ENCODE measurements at regions not wholly inside any gene's neighbourhood (a gene's known extent, or its start where the extent isn't known, plus 50 kb on each side); places are given as distances from the start of the nearest gene placed in this dataset.
A peak's percentile ranks its signal among the peaks of the same experiment; 100 is the strongest.

DNA sequence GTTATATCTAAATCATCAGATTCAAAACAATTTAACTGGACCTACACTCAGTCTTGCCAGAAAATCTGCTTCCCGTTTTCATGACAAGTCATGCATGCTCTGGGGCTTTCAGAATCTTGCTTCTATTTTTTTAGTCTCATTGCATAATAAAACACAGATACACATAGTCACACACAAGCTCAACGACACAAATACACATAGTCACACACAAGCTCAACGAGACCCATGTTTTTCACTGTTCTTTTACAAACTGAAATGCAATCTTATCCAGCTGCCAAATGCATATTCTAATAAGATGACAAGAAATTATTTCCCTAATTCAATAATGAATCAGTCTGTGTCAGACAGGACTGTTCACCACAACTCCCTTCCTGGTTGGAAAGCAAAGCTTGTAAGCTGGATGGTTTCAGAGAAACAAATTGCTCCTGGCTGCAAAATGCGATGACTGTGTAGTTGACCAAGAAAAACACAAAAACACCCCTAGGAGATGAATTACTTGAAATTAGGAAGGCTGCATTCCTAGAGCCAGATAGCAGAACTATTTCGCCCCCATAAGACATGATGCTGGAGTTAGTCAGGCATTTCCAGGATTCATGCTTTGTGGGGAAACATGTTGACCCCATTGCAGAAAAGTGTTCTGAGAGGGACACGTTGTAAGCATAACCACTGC is 208.7 kb downstream of the CHIC2 start:
- intact Hi-C loops (cut with DNase I) = no loop called here
- H3K36me3 ChIP-seq = no peaks in the 10 kb centered on the region
- no peak overlapping the region for H3K4me3 ChIP-seq
- H3K27me3 ChIP-seq = no peaks in the 10 kb centered on the region
- no peaks in the 10 kb centered on the region for H3K9me3 ChIP-seq
- H3K4me1 ChIP-seq = peaks cover 15% of the 10 kb centered on the region
- H3K27ac ChIP-seq = peak overlapping the region; percentile 36
- DNase-seq (ENCODE audit: extremely low spot score in 2 of 2) = no peak
- TF ChIP-seq POLR2A (IDR thresholded peaks at IDR 0.05) (no peak), POLR2AphosphoS5 (IDR thresholded peaks at IDR 0.05; ENCODE audit: insufficient read depth in 1 of 2, low read depth in 1 of 2) (no peak)
- TF ChIP-seq, protein P1, sequence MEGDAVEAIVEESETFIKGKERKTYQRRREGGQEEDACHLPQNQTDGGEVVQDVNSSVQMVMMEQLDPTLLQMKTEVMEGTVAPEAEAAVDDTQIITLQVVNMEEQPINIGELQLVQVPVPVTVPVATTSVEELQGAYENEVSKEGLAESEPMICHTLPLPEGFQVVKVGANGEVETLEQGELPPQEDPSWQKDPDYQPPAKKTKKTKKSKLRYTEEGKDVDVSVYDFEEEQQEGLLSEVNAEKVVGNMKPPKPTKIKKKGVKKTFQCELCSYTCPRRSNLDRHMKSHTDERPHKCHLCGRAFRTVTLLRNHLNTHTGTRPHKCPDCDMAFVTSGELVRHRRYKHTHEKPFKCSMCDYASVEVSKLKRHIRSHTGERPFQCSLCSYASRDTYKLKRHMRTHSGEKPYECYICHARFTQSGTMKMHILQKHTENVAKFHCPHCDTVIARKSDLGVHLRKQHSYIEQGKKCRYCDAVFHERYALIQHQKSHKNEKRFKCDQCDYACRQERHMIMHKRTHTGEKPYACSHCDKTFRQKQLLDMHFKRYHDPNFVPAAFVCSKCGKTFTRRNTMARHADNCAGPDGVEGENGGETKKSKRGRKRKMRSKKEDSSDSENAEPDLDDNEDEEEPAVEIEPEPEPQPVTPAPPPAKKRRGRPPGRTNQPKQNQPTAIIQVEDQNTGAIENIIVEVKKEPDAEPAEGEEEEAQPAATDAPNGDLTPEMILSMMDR (IDR thresholded peaks at IDR 0.05) = no peak

DNA sequence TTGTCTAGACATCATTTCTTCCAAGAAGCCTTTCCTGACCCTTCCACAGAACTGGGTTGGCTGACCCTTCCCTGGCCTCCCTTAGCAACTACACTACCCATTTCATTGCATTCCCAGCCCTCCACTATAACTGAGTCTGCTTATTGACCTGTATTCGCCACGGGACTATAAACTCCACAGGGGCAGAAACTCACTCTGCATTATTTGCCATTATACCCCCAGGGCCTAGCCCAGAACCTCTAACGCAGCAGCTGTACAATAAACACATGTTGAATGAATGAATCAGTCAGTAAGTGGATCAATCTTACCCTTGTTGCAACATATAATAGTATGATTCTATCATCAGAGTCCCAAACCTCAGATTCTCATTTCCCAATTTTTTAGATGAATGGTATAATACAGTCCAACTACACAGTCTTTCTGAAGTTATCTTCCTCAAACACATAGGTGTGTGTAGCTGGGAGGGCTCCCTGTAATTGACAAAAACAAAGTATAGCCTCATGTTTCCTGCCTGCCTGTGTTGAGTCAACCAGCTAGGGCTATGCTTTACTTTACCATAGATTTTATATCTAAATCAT is 209.3 kb downstream of the CHIC2 start:
- no peak for DNase-seq (ENCODE audit: extremely low spot score in 2 of 2)
- intact Hi-C loops (cut with DNase I) = no loop called here
- Histone ChIP-seq H3K27me3 (no peaks in the 10 kb centered on the region), H3K4me1 (peaks cover 15% of the 10 kb centered on the region), H3K4me3 (no peak overlapping the region), H3K36me3 (no peaks in the 10 kb centered on the region), H3K27ac (peak overlapping the region; percentile 36), H3K9me3 (no peaks in the 10 kb centered on the region)
- TF ChIP-seq POLR2AphosphoS5 (IDR thresholded peaks at IDR 0.05; ENCODE audit: insufficient read depth in 1 of 2, low read depth in 1 of 2) = no peak

- Histone ChIP-seq H3K9me3 (no peaks in the 10 kb centered on the region), H3K4me3 (no peak overlapping the region), H3K27ac (peak overlapping the region; percentile 51), H3K27me3 (no peaks in the 10 kb centered on the region), H3K36me3 (no peaks in the 10 kb centered on the region), H3K4me1 (peaks cover 15% of the 10 kb centered on the region)
- TF ChIP-seq POLR2AphosphoS5 (IDR thresholded peaks at IDR 0.05; ENCODE audit: insufficient read depth in 1 of 2, low read depth in 1 of 2) (no peak), POLR2A (IDR thresholded peaks at IDR 0.05) (no peak)
- TF ChIP-seq, protein P1 (IDR thresholded peaks at IDR 0.05) = no peak
- no peak for DNase-seq (ENCODE audit: extremely low spot score in 2 of 2)
- intact Hi-C loops (cut with DNase I) = no loop called here
Measured at GRCh38 chr4:53852343-53852742, 212.1 kb downstream of the CHIC2 start.

DNA sequence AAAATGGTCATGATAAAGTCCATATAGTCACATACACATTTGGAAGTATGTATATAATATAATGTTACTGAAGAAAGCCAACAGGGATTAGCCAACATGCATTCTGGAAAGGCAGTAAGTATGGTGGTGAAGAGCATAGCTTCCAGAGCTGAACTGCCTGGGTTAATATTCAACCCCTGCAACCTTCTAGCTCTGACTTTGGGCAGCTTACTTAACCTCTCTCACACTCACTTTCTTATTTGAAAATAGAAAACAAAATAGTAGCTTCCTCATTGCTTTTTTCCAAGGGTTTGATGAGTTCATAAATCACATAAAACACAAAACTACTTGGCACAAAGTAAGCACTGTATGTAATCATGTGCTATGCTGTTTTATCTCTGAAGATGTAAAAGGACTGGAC is 216.4 kb downstream of the CHIC2 start:
- H3K36me3 ChIP-seq = no peaks in the 10 kb centered on the region
- H3K27me3 ChIP-seq = no peaks in the 10 kb centered on the region
- DNase-seq (ENCODE audit: extremely low spot score in 2 of 2) = no peak
- intact Hi-C loops (cut with DNase I) = no loop called here
- no peak overlapping the region for H3K4me3 ChIP-seq
- no peak overlapping the region for H3K27ac ChIP-seq
- no peaks in the 10 kb centered on the region for H3K9me3 ChIP-seq
- H3K4me1 ChIP-seq = no peaks in the 10 kb centered on the region
- no peak for TF ChIP-seq POLR2A (IDR thresholded peaks at IDR 0.05)
- TF ChIP-seq, protein P1 (IDR thresholded peaks at IDR 0.05) = no peak
- TF ChIP-seq POLR2AphosphoS5 (IDR thresholded peaks at IDR 0.05; ENCODE audit: insufficient read depth in 1 of 2, low read depth in 1 of 2) = no peak

DNA sequence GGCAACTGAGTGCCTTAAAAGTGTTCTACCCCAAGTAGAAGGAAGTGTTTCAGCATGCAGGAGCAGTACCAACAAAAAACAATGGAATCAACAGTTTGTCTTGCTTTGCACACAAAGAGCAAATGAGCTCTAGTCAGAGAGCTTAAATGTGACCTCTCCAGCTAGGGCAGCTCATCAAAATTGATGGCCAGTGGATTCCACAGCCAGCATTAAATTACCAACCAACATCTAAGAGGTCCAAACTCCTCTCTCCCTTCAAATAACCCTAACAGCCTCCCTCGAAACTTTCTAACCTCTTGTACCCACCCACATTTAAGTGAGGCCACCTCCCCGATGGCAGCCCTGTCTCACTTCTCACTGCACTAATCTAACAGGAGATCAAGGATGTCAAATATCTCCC is 219.9 kb downstream of the CHIC2 start:
- Histone ChIP-seq H3K4me3 (no peak overlapping the region), H3K4me1 (no peaks in the 10 kb centered on the region), H3K9me3 (no peaks in the 10 kb centered on the region), H3K36me3 (no peaks in the 10 kb centered on the region), H3K27me3 (no peaks in the 10 kb centered on the region), H3K27ac (no peak overlapping the region)
- TF ChIP-seq, protein P1 (IDR thresholded peaks at IDR 0.05) = no peak
- TF ChIP-seq POLR2AphosphoS5 (IDR thresholded peaks at IDR 0.05; ENCODE audit: insufficient read depth in 1 of 2, low read depth in 1 of 2) (no peak), POLR2A (IDR thresholded peaks at IDR 0.05) (no peak)
- intact Hi-C loops (cut with DNase I) = no loop called here
- DNase-seq (ENCODE audit: extremely low spot score in 2 of 2) = no peak
